AG04450 (cell line): ENCODE measurements at regions not wholly inside any gene's neighbourhood (a gene's known extent, or its start where the extent isn't known, plus 50 kb on each side); places are given as distances from the start of the nearest gene placed in this dataset.

Source experiments
- CTCF ChIA-PET: fragments of 300-600, 350-600 bp; formaldehyde crosslinking; extraction: SDS; loops from one replicate; lab custom pipeline; 2022; ENCODE audit warnings: antibody characterized with exemption, inconsistent platforms; lab: Charles Lee
- POLR2A ChIA-PET: fragments of 350-600 bp; formaldehyde crosslinking; extraction: SDS; loops from one replicate; lab custom pipeline; 2021; ENCODE audit warnings: antibody characterized with exemption, inconsistent platforms; lab: Yijun Ruan, JAX
- DNase-seq: peaks from one replicate; pipeline ENCODE4 v3.0.0-alpha.2; 2011; ENCODE audit warnings: low read depth, low spot score
- H3K27ac ChIP-seq: one replicate; pipeline ENCODE4 v1.5.1; 2012; ENCODE audit warnings: low read depth, low read length, control low read depth
- H3K27me3 ChIP-seq: one replicate; pipeline ENCODE4 v1.6.0; 2012; ENCODE audit warnings: low read length; ENCODE audit not compliant: control insufficient read depth, insufficient read depth
- H3K4me3 ChIP-seq: 2 replicates; pipeline ENCODE4 v1.5.1; 2011; ENCODE audit warnings: mild to moderate bottlenecking, low read depth, low read length, control low read depth
- H3K9me3 ChIP-seq: 2 replicates; pipeline ENCODE4 v1.5.1; 2012; ENCODE audit warnings: low read length; ENCODE audit not compliant: control insufficient read depth, insufficient read depth
- CTCF ChIP-seq: IDR thresholded peaks from 2 replicates; pipeline ENCODE4 v1.5.1; 2011; ENCODE audit warnings: low read depth, low read length, control low read depth, inconsistent platforms

GRCh38 chr1:53408755-53409129 is 50.5 kb upstream of the DMRTB1 start:
- Histone ChIP-seq H3K27ac (no peak overlapping the region), H3K4me3 (no peak overlapping the region), H3K9me3 (no peaks in the 10 kb centered on the region), H3K27me3 (peaks cover 22% of the 10 kb centered on the region)
- no peak for TF ChIP-seq CTCF
- CTCF ChIA-PET = interaction anchor here (2.1 kb wide), 1 partner anchor 131 kb away, joined by 14 read pairs; no protein-coding TSS in a partner anchor
- DNase-seq = no peak
- POLR2A ChIA-PET = no interaction called here

- TF ChIP-seq CTCF = no peak
- Histone ChIP-seq H3K4me3 (no peak overlapping the region), H3K27me3 (peaks cover 22% of the 10 kb centered on the region), H3K27ac (no peak overlapping the region), H3K9me3 (no peaks in the 10 kb centered on the region)
- DNase-seq = no peak
- CTCF ChIA-PET = interaction anchor here (2.1 kb wide), 1 partner anchor 131 kb away, joined by 14 read pairs; no protein-coding TSS in a partner anchor
- POLR2A ChIA-PET = no interaction called here
Measured at GRCh38 chr1:53409233-53409632, 50.0 kb upstream of the DMRTB1 start.
